ENCODE measurements at regions not wholly inside any gene's neighbourhood (a gene's known extent, or its start where the extent isn't known, plus 50 kb on each side); places are given as distances from the start of the nearest gene placed in this dataset.

DNA sequence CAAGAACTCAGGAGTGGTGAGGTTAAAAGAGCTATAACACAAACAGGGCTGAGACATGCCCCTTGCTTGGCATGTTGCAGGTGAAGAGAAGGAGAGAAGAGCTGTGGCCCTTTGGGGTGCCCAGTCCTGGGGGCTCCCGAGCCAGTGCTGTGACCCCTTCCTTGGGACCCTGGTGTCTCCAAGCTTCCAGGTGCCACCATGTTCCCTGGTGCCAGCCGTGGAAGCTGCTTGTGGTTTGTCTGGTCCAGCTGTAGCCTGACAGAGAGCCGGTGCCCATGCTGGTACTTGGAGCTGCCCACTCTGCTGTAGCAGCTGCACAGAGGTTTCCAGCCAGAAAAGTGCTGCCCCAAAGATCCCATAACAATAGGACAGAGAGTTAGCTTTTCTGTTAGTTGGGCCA, 159.2 kb upstream of the SLC38A2 start:
- H3K9me3 ChIP-seq (replicated peaks; ENCODE audit: control insufficient read depth, insufficient read depth, low read length), result no peaks in the 10 kb centered on the region
- H3K9me1 ChIP-seq (replicated peaks; ENCODE audit: control insufficient read depth, extremely low read depth, insufficient read depth, low read length), result no peaks in the 10 kb centered on the region
- no peak for DNase-seq (ENCODE audit: low read depth, low spot score)
- no peak for FAIRE-seq
- H3K36me3 ChIP-seq (ENCODE audit: control insufficient read depth in 2 of 2, extremely low read depth in 1 of 2, insufficient read depth in 2 of 2, low read length in 2 of 2), result no peaks in the 10 kb centered on the region
- H3K9ac ChIP-seq (replicated peaks; ENCODE audit: extremely low read depth, insufficient read depth, low read length), result no peak overlapping the region
- CTCF ChIA-PET, result interaction anchor here (1.1 to 2.1 kb wide), 3 partner anchors 15 to 130 kb away, joined by 3 to 6 read pairs (median 3); no protein-coding TSS in a partner anchor
- intact Hi-C loops (cut with micrococcal nuclease) (no loop called here), dilution Hi-C loops (cut with MboI; ENCODE audit: extremely low pct_ligation_motif_present, low sequenced_read_pairs) (no loop called here)
- H4K20me1 ChIP-seq (replicated peaks; ENCODE audit: control insufficient read depth, extremely low read depth, insufficient read depth, low read length), result no peaks in the 10 kb centered on the region
- H3K4me3 ChIP-seq (replicated peaks in 1 of 3; ENCODE audit: insufficient read depth in 1 of 3, low read depth in 1 of 3, low read length in 3 of 3), result no peak overlapping the region
- H3K4me2 ChIP-seq (ENCODE audit: insufficient read depth, low read length), result no peak overlapping the region
- H3K4me1 ChIP-seq (ENCODE audit: control insufficient read depth, extremely low read depth, insufficient read depth, low read length), result peaks cover 18% of the 10 kb centered on the region
- no TSS peak for BruUV-seq (replicated peaks)
- H3K79me2 ChIP-seq (ENCODE audit: control insufficient read depth, insufficient read depth, low read length), result no peaks in the 10 kb centered on the region
- H3K27ac ChIP-seq (ENCODE audit: insufficient read depth, low read depth, low read length), result no peak overlapping the region
- POLR2A ChIA-PET, result no interaction called here
- TF ChIP-seq EZH2 (IDR thresholded peaks at IDR 0.05; ENCODE audit: borderline replicate concordance, low read depth, low read length, severe bottlenecking), result no peak
- TF ChIP-seq JUN (IDR thresholded peaks at IDR 0.05; ENCODE audit: borderline replicate concordance, insufficient read depth, insufficient read length, low read depth), result no peak
- no peak for TF ChIP-seq FOS (IDR thresholded peaks at IDR 0.05; ENCODE audit: borderline replicate concordance, insufficient read depth, low read length)
- no peak for TF ChIP-seq GATA2 (IDR thresholded peaks at IDR 0.05; ENCODE audit: insufficient read depth, insufficient read length, low read depth, low read length)
- TF ChIP-seq, protein P1, sequence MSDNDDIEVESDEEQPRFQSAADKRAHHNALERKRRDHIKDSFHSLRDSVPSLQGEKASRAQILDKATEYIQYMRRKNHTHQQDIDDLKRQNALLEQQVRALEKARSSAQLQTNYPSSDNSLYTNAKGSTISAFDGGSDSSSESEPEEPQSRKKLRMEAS (IDR thresholded peaks at IDR 0.05; ENCODE audit: insufficient read depth, insufficient read length), result no peak
- TF ChIP-seq MYC (IDR thresholded peaks at IDR 0.05; ENCODE audit: low read depth, low read length), result no peak
- TF ChIP-seq, protein P2, sequence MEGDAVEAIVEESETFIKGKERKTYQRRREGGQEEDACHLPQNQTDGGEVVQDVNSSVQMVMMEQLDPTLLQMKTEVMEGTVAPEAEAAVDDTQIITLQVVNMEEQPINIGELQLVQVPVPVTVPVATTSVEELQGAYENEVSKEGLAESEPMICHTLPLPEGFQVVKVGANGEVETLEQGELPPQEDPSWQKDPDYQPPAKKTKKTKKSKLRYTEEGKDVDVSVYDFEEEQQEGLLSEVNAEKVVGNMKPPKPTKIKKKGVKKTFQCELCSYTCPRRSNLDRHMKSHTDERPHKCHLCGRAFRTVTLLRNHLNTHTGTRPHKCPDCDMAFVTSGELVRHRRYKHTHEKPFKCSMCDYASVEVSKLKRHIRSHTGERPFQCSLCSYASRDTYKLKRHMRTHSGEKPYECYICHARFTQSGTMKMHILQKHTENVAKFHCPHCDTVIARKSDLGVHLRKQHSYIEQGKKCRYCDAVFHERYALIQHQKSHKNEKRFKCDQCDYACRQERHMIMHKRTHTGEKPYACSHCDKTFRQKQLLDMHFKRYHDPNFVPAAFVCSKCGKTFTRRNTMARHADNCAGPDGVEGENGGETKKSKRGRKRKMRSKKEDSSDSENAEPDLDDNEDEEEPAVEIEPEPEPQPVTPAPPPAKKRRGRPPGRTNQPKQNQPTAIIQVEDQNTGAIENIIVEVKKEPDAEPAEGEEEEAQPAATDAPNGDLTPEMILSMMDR (IDR thresholded peaks at IDR 0.05; ENCODE audit: extremely low read depth in 1 of 2, insufficient read depth in 1 of 2, low read depth in 1 of 2, low read length in 2 of 2), result no peak
- TF ChIP-seq POLR2AphosphoS5 (IDR thresholded peaks at IDR 0.05; ENCODE audit: insufficient read depth, low read depth, low read length), result no peak
- TF ChIP-seq POLR2A (IDR thresholded peaks at IDR 0.05; ENCODE audit: low read depth, low read length), result no peak
- H2AFZ ChIP-seq (ENCODE audit: low read depth, low read length), result no peak overlapping the region
- no peaks in the 10 kb centered on the region for H3K27me3 ChIP-seq (ENCODE audit: control insufficient read depth in 2 of 2, insufficient read depth in 2 of 2, low read length in 2 of 2)

All from endothelial cell of umbilical vein (primary cell).